ENCODE measurements at regions not wholly inside any gene's neighbourhood (a gene's known extent, or its start where the extent isn't known, plus 50 kb on each side); places are given as distances from the start of the nearest gene placed in this dataset.

DNA sequence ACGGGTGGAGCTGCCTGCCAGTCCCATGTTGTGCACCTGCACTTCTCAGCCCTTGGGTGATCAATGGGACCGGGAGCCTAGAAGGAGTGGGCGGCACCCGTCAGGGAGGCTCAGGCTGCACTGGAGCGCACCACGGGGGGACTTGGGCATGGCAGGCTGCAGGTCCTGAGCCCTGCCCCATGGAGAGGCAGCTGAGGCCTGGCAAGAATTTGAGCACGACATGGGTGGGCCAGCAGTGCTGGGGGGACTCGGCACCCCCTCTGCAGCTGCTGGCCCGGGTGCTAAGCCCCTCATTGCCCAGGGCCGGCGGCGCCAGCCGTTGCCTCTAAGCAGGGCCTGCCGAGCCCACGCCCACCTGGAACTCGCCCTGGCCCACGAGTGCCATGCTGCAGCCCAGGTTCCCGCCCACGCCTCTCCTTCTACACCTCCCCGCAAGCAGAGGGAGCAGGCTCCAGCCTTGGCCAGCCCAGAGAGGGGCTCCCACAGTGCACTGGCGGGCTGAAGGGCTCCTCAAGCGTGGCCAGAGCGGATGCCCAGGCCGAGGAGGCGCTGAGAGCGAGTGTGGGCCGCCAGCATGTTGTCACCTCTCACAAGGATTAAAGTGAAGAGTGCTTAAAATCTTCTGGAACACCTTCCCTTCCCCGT lies 372.0 kb downstream of the ETS1 start:
- H3K27ac Mint-ChIP-seq: no peak overlapping the region
- H3K4me3 Mint-ChIP-seq: no peak overlapping the region
- no peaks in the 10 kb centered on the region for H3K9me3 Mint-ChIP-seq
- H3K4me1 Mint-ChIP-seq: no peaks in the 10 kb centered on the region
- H3K36me3 Mint-ChIP-seq: no peaks in the 10 kb centered on the region
- no peaks in the 10 kb centered on the region for H3K27me3 Mint-ChIP-seq

DNA sequence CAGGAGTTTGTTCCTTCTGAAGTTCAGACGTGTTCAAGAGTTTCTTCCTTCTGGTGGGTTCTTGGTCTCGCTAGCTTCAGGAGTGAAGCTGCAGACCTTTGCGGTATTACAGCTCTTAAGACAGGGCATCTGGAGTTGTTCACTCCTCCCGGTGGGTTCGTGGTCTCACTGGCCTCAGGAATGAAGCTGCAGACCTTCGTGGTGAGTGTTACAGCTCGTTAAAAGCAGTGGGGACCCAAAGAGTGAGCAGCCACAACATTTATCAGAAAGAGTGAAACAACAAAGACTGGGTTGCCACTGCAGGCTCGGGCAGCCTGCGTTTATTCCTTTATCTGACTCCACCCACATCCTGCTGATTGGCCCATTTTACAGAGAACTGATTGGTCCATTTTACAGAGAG lies 373.1 kb downstream of the ETS1 start:
- Mint-ChIP-seq H3K27ac (no peak overlapping the region), H3K27me3 (no peaks in the 10 kb centered on the region), H3K36me3 (no peaks in the 10 kb centered on the region), H3K4me1 (peaks cover 4% of the 10 kb centered on the region), H3K4me3 (no peak overlapping the region), H3K9me3 (no peaks in the 10 kb centered on the region)

DNA sequence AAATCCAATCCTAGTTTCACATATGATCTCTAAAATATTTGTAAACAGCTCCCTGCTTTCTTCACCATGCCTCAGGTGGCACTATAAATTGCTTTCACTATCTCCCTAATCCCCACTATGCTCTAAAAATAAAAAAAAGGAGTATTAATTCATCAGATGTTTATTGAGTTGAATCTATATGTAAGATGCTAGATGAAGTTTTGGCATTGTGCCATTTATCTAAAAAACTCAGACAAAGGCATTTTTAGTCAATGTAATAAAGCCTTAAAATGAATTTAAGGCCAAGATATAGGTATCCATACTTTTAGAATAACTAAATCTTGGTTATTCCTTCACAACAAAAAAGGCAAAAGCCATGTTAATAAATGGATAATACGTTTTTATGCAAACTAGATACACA lies 373.9 kb downstream of the ETS1 start:
- peaks cover 4% of the 10 kb centered on the region for H3K4me1 Mint-ChIP-seq
- H3K27me3 Mint-ChIP-seq: no peaks in the 10 kb centered on the region
- H3K4me3 Mint-ChIP-seq: no peak overlapping the region
- H3K27ac Mint-ChIP-seq: no peak overlapping the region
- no peaks in the 10 kb centered on the region for H3K36me3 Mint-ChIP-seq
- no peaks in the 10 kb centered on the region for H3K9me3 Mint-ChIP-seq

DNA sequence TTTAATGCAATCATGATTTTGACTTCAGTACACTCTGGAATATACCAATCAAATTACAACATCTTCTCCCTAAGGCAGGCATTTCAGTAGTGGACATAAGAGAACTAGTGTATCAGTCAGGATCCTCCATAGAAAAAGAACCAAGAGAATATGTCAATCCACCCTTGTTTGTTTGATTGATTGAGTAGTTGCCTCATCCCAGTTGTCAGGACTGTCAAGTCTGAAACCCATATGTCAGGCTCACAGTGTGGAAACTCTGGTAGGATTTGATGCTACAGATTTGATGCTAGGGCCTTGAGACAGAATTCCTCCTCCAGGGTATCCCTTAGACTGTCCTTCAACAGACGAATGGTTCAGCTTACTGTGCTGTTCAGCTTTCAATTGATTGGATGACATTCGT lies 375.0 kb downstream of the ETS1 start:
- Mint-ChIP-seq H3K4me3 (no peak overlapping the region), H3K4me1 (peaks cover 7% of the 10 kb centered on the region), H3K27me3 (no peaks in the 10 kb centered on the region), H3K9me3 (peaks cover 6% of the 10 kb centered on the region), H3K27ac (no peak overlapping the region), H3K36me3 (no peaks in the 10 kb centered on the region)

DNA sequence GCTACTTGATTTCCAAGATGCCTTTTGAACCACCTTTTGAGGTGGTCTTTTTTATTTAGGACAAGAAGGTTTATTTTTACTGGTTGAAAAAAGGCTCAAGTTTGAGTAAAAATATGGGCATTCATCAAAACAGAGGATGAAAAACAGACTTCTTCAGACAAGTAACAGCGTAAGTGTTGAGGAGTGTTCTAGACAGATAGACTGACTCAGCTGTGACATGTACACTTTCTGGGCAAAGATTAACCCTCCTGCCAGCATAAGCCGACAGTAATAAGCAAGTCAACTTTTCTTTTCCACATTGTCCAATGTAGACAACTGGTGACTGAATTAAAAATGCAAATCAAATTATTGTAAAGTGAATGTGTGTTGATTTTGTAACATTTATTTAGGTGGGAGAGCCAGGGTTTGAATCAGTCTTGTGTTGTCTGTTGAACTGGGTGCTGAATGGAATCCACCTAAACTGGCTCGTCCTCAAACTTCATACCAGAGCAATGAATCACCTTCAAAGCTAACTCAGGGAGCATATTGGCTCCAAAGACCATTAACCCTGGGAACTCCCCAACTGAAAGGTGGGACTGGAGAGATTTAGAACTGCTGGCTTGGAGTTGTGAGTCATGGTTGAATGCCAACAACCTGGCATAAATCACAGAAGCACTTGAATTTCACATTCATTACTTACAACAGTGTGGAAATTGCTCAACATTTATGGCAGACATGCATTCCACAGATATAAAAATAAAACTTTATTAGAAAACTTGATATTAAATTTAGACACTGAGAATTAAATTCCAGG lies 377.0 kb downstream of the ETS1 start:
- no peaks in the 10 kb centered on the region for H3K27me3 Mint-ChIP-seq
- H3K27ac Mint-ChIP-seq: no peak overlapping the region
- H3K4me3 Mint-ChIP-seq: no peak overlapping the region
- H3K36me3 Mint-ChIP-seq: peaks cover 4% of the 10 kb centered on the region
- peaks cover 7% of the 10 kb centered on the region for H3K4me1 Mint-ChIP-seq
- H3K9me3 Mint-ChIP-seq: peaks cover 19% of the 10 kb centered on the region

DNA sequence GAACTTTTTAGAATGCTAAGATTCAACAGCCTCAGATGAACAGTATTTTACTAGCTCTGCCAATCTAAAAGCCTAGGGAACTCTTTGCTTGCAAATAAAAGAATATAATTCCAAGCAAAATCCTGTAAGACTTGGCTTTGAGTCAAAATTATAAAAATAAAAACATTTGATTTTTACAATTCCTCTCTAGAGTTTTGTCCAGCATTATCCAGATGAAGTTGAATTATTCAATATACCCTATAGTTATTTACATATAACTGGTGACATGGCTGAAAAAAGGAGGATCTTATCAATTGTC lies 378.3 kb downstream of the ETS1 start:
- H3K36me3 Mint-ChIP-seq: peaks cover 4% of the 10 kb centered on the region
- no peak overlapping the region for H3K27ac Mint-ChIP-seq
- H3K9me3 Mint-ChIP-seq: peaks cover 19% of the 10 kb centered on the region
- no peak overlapping the region for H3K4me3 Mint-ChIP-seq
- no peaks in the 10 kb centered on the region for H3K27me3 Mint-ChIP-seq
- H3K4me1 Mint-ChIP-seq: peaks cover 7% of the 10 kb centered on the region

DNA sequence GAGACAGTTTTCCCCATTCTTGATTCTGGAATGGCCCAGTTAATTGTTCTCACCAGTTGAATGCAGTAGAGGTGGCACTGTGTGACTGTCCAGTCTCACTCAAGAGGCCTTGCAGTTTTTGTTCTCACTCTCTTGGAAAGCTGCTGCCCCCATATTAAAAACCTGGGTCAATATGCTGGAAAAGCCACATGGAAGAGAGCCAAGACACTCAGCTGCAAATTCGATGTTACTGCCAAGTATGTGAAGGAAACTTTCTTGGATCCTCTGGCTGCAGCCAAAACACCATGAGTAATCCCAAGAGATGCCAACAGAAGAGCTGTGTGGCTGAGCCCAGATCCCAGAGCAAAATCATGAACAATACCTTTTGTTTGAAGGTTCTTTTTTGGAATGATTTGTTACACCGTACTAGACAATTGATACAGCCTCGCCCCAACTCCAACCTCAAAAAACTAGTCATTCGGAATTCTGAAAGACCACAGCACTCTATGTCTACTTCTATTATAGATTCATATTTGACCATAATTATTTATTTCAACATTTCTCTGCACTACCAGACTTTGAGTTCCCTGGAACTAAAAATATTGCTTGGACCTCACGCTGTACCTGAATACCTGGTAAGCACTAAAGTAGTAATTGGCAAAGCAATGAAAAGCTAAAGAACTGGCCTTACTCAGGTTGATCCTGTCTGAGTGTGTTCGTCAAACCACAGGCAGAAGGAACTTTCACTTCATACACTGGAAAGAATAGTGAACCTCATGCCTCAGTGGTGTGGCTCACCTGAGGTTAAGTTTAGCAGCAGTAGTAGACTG lies 378.8 kb downstream of the ETS1 start:
- H3K9me3 Mint-ChIP-seq: peaks cover 19% of the 10 kb centered on the region
- peaks cover 7% of the 10 kb centered on the region for H3K4me1 Mint-ChIP-seq
- no peak overlapping the region for H3K4me3 Mint-ChIP-seq
- peaks cover 4% of the 10 kb centered on the region for H3K36me3 Mint-ChIP-seq
- no peak overlapping the region for H3K27ac Mint-ChIP-seq
- no peaks in the 10 kb centered on the region for H3K27me3 Mint-ChIP-seq

DNA sequence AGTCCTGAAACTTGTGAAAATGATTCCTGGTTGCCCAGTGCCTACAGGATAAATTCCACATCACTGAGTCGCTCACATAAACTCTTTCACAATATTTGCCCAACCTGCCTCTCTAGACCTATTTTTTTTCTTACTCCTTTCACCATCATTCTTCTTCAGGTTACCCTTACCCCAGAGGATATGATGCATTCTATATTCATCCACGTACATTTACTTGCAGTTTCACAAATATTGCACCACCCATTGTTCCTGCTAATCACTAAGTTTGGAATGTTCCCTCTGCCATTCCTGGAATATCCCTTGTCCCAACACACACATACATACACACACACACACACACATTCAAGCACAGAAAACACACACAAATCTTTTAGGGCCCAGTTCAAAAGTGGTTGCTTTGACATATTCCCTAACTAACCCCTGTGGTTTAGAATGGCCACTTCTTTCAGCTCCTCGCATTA lies 379.5 kb downstream of the ETS1 start:
- H3K36me3 Mint-ChIP-seq: peaks cover 4% of the 10 kb centered on the region
- H3K27ac Mint-ChIP-seq: peak overlapping the region; percentile 26
- peaks cover 7% of the 10 kb centered on the region for H3K4me1 Mint-ChIP-seq
- no peaks in the 10 kb centered on the region for H3K27me3 Mint-ChIP-seq
- H3K4me3 Mint-ChIP-seq: no peak overlapping the region
- peaks cover 19% of the 10 kb centered on the region for H3K9me3 Mint-ChIP-seq

DNA sequence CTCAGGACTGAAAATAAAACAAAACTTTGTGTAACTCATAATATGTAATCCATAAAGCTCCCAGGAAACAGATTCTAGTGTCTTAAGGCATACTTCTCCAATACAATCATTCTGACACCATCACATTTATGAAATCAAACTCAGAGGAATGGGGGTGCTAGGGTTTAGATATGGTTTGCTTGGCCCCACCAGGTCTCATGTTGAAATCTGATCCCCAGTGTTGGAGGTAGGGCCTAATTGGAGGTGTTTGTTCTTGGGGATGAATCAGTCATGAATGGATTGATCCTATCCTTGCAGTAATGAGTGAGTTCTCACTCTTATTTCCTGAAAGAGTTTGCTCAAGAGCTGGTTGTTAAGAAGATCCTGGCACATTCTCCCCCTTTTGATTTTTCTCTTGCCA lies 380.9 kb downstream of the ETS1 start:
- H3K4me1 Mint-ChIP-seq: peaks cover 7% of the 10 kb centered on the region
- peaks cover 4% of the 10 kb centered on the region for H3K36me3 Mint-ChIP-seq
- peaks cover 19% of the 10 kb centered on the region for H3K9me3 Mint-ChIP-seq
- no peak overlapping the region for H3K4me3 Mint-ChIP-seq
- H3K27ac Mint-ChIP-seq: no peak overlapping the region
- H3K27me3 Mint-ChIP-seq: no peaks in the 10 kb centered on the region

DNA sequence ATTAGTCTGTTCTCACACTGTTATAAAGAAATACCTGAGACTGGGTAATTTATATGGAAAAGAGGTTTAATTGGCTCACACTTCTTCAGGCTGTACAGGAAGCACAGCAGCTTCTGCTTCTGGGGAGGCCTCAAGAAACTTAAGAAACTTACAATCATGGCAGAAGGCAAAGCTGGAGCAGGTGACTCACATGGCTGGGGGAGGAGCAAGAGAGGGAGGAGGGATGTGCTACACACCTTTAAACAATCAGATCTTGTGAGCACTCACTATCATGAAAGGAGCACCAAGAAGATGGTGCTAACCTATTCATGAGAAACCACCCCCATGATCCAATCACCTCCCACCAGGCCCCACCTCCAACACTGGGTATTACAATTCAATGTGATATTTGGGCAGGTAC lies 381.6 kb downstream of the ETS1 start:
- Mint-ChIP-seq H3K9me3 (peaks cover 19% of the 10 kb centered on the region), H3K4me1 (peaks cover 7% of the 10 kb centered on the region), H3K27ac (no peak overlapping the region), H3K4me3 (no peak overlapping the region), H3K36me3 (peaks cover 4% of the 10 kb centered on the region), H3K27me3 (no peaks in the 10 kb centered on the region)

DNA sequence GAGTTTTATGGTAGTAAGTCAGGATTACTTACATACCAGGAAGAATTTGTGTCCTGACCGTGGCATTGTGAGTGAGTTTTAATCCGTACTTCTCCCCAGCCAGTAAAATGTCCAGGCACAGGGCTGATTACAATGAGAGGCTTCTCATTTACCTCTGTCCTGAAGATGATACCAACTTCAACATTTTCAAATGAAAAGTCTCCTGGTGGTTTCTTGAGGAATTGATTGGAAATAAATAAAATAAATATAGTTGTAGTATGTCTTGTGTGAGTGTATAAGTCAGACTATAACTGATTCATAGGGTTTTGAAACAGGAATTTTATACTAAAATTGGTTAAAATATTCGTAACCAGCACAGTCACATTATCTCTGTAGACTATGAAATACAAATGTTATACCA lies 382.5 kb downstream of the ETS1 start:
- H3K36me3 Mint-ChIP-seq: peaks cover 4% of the 10 kb centered on the region
- H3K4me1 Mint-ChIP-seq: peaks cover 3% of the 10 kb centered on the region
- H3K27ac Mint-ChIP-seq: no peak overlapping the region
- H3K9me3 Mint-ChIP-seq: peaks cover 19% of the 10 kb centered on the region
- H3K27me3 Mint-ChIP-seq: no peaks in the 10 kb centered on the region
- no peak overlapping the region for H3K4me3 Mint-ChIP-seq

DNA sequence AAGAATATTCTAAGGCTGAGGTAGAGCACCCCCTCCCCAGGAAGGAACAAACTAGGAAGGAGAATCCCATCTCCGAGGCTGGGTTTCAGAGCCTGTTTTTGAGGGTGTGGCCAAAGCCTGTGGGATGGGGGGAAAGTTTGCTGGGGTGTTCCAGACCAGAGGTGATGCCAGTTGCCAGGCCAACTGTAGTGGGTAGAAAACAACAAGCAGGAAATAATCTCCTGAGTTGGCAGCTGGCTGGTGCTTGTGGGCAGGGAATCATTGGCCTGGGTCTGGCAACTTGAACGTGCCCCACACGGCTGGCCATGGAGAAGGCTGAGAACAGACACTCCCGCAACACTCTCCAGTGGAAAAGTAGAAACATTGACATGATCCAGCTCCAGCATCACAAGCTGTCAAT lies 385.6 kb downstream of the ETS1 start:
- H3K36me3 Mint-ChIP-seq: peaks cover 4% of the 10 kb centered on the region
- peaks cover 11% of the 10 kb centered on the region for H3K4me1 Mint-ChIP-seq
- H3K27me3 Mint-ChIP-seq: no peaks in the 10 kb centered on the region
- H3K4me3 Mint-ChIP-seq: no peak overlapping the region
- peak overlapping the region; percentile 43 for H3K27ac Mint-ChIP-seq
- peaks cover 10% of the 10 kb centered on the region for H3K9me3 Mint-ChIP-seq

DNA sequence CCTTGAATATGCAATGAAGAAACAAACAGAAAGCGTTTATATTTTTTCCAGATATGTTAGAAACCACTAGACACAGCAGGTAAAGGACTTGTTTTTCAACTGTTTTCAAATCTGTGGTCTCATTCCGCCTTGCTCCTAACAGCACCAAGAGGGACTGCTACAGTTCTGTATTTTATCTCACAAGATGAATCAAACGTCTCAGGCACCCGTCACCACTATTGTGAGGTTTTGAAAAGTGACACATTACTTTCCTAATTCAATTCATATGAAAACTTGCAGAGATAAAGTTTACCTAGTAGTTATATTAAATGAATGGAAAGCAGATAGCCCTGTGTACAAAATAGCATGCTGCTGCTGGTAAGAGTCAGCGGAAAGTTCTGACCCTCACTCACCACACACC lies 386.3 kb downstream of the ETS1 start:
- Mint-ChIP-seq H3K4me3 (no peak overlapping the region), H3K27me3 (no peaks in the 10 kb centered on the region), H3K9me3 (peaks cover 3% of the 10 kb centered on the region), H3K36me3 (peaks cover under 1% of the 10 kb centered on the region), H3K4me1 (peaks cover 19% of the 10 kb centered on the region), H3K27ac (no peak overlapping the region)

DNA sequence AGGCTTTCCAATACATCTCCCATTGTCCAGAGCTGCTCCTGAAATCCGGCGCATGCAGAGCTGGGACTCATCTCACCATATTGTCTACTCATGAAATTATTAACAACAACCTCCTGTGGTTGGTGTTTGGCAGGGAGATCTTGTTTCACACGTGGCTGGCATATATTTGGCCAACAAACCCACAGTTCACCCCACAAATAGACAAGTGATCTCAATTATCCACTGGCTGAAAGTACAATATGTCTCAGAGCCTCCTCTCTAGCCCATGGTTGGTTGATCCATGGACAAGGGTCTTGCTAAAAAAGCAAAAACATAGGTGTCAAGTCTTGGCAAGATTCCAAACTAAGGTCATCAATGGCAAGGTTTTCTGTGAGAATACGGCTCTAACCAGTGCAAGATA lies 386.9 kb downstream of the ETS1 start:
- Mint-ChIP-seq H3K4me1 (peaks cover 24% of the 10 kb centered on the region), H3K9me3 (no peaks in the 10 kb centered on the region), H3K4me3 (no peak overlapping the region), H3K36me3 (no peaks in the 10 kb centered on the region), H3K27ac (no peak overlapping the region), H3K27me3 (no peaks in the 10 kb centered on the region)

DNA sequence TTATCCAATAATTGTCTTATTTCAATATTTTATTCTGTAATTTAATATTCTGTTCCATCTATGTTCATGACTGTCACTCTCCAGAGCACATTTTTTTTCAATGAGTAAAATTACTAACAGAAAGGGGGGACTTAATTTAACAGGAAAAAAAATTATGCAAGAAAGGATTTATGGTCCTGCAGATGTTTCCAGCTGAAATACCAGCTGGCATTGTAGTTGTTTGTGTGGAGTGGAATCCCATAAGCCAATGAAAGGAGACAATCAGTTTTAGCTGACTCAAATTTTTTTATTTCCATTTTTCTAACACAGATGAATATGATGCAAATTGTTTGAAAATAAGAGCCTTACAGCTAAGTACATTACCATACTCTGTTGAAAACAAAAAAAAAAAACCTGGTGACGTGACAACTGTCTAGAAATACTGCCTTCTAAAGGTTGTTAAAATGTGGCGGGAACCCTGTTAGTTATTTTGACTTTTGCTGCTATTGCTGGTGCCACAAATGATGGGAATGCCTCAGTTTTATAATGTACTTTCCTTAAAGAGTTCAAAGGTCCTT lies 389.1 kb downstream of the ETS1 start:
- H3K9me3 Mint-ChIP-seq: no peaks in the 10 kb centered on the region
- H3K36me3 Mint-ChIP-seq: no peaks in the 10 kb centered on the region
- no peak overlapping the region for H3K27ac Mint-ChIP-seq
- peaks cover 46% of the 10 kb centered on the region for H3K4me1 Mint-ChIP-seq
- H3K27me3 Mint-ChIP-seq: no peaks in the 10 kb centered on the region
- H3K4me3 Mint-ChIP-seq: no peak overlapping the region

DNA sequence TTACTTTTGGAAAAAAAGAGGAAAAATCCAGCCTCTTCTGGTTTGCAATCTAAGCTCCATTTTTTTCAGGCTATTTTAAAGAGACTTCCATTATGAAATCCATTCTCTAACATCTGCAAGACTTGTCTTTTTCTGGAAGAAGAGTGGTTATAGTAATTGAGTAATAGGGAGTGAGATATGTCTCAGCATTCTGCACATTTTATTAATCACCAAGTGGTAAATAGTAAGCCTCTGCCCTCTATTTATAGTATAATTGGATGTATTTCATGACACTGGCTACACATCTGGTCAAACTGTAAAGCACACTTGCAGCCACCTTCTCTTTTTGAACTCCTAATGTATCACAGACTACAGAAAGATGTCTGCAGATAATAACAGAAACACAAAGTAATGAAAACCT lies 391.1 kb downstream of the ETS1 start:
- Mint-ChIP-seq H3K4me1 (peaks cover 54% of the 10 kb centered on the region), H3K36me3 (no peaks in the 10 kb centered on the region), H3K9me3 (no peaks in the 10 kb centered on the region), H3K27me3 (no peaks in the 10 kb centered on the region), H3K4me3 (peak overlapping the region; percentile 41), H3K27ac (no peak overlapping the region)

Data from activated naive CD4-positive, alpha-beta T cell treated with anti-CD3 and anti-CD28 coated beads, Interleukin-2, amount 50 U/mL, for 24 hours (primary cell).